HG03439 (cell line): ENCODE measurements at regions not wholly inside any gene's neighbourhood (a gene's known extent, or its start where the extent isn't known, plus 50 kb on each side); places are given as distances from the start of the nearest gene placed in this dataset.
"Not testable (repeated sequence)": the region's sequence is repeated elsewhere in the genome, so short reads cannot be mapped to it uniquely, and the experiment has no call there.

Experiments used
- ATAC-seq: cut with Tn5 transposase; IDR thresholded peaks from one replicate; pipeline ENCODE4 v1.9.1; 2021; ENCODE audit warnings: mild to moderate bottlenecking, moderate library complexity; ENCODE audit not compliant: unreplicated experiment

DNA sequence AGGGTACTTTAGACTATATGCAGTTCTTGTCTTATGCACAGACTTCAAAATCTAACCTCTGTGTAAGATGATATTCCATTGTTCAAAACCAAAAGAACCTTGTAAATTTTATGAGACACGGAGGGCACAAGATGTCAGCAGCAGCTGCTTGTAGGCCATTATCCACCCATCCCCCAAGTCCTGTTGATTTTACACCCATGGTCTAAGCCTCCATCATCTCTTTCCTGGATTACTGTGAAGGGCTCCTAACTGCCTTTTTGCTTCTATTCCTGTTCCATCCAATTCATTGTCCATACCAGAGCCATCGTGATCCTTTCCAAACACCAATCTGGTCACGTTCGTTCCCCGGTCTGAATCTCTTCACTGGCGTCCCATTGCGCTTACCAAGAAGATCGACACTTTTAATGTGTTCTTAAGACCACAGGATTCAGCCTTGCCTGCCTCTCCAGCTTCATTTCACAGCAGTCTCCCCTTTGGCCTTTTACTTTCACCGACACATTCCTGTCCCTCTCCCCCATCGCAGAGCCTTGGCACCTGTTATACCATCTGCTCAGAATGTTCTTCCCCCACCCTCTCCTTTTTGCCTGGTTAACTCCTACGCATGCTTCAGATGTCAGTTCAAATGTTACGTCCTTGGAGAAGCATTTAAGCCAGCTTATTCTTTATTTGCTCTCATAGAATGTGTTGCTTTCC lies 107.3 kb upstream of the POU3F1 start:
- no peak for ATAC-seq

DNA sequence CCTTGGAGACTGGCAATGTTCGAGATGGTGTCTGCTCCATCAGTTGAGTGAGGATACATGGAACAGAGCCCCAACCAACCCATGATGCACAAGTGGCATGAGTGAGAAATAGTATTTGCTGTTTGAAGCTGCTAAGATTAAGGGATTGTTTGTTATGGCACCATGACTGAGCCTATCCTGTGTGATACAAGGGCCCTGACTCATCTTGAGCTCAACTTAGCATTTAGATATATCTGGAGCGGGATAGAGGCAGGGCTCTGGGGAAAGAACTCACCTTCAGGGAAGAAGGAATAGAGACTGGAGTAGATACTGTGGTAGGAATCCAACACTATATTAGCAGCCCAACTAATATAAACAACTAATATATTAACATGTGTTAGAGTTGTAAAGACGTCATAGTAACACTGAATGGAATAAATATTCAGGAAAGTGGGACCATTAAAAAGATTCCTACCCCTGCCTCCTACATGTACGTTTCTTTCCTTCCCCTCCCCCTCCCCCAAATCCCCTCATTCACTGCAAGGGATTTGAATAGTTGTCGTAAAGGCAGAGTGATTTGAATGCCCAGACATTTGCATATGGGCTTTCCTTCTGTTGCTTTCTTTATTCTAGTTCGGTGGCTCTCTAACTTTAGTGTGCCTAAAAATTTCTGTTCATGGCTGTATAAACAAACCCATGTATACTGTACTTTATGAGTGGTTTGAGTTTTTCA lies 106.6 kb upstream of the POU3F1 start:
- ATAC-seq: no peak

DNA sequence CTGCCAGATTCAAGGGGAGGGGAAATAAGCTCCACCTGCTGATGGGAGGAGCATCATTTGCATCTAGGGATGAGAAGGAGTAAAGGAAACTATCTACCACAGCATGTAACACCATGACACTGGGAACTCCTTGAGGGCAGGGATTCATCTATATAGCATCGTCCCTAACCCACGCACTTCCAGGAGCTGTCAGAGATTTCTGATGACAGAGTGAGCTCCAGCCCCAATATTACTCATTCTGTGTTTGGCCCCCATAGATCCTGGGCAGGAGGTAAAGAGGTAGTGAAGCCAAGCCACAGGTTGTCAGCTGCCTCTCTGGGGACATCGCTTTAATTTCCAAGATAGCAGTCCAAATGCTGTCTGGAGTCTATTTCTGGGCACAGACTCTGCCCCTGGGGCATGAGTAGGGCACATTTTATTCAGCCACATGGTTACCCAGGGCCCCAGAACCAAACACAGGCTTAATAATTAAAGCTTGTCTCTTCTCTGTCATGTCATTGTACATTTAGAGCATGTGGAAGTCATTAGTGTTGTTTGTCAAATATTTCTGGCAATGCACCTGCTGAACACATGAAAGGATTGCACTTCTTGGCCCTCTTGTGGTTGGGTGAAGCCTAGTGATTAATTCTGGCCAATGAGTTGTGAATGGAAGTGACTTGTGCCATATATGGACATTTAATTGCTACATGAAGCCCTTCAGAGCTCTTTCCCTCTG lies 105.9 kb upstream of the POU3F1 start:
- no peak for ATAC-seq

DNA sequence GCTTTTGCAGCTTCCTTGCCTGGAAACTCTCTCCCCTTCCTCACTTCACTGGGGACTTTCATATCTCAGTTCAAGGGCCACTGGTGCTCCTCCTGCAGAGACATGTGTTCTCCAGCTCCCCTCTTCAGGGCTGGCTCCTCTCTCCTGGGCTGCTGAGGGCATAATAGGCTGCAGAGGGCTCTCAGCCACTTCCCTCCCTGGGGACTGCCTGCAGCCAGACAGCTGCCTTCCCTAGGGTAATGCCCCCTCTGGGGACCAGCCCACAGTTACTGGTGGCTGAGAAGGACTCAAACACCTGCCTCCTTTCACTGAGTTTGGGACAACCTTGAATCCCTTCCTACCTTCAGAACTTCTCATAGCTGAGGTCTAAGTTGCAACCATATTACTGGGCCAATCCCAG lies 104.8 kb upstream of the POU3F1 start:
- no peak for ATAC-seq

DNA sequence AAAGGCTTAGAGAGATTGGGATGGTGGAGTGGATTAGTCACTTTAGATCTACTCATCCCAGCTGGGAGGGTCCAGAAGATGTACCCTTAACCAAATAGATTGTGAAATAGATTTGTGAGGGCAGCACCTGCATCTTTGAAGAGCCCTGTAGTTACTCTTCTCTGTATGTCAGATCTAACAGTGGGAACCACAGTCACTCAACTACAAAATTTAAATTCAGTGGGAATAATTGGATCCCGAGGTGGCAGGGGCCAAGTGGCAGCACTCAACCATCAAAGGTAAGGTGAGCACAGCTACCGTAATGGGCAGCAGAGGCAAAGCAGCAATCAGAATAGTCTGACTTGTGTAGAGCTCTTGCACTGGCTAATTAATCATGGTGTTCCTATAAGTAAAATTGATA lies 99.5 kb upstream of the POU3F1 start:
- not testable (repeated sequence) for ATAC-seq

DNA sequence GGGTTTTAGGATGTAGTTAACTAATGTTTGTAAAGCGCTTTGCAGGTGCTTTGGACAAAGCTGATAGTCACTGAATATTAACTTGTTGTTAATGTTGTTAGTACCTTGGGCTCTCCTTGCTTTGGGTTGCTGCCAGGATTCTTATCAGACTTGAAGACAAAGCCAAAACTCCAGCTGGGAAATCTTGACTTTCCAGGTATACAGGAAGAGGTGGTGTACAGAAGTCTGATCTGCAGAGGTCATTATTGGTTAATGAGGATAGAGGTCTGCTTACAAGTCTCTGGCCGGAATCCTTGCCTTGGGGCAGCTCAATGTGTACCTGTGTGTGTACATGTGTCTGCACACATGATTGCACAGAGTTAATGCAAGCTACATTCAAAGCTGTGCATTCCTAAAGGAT lies 96.0 kb upstream of the POU3F1 start:
- ATAC-seq: no peak

DNA sequence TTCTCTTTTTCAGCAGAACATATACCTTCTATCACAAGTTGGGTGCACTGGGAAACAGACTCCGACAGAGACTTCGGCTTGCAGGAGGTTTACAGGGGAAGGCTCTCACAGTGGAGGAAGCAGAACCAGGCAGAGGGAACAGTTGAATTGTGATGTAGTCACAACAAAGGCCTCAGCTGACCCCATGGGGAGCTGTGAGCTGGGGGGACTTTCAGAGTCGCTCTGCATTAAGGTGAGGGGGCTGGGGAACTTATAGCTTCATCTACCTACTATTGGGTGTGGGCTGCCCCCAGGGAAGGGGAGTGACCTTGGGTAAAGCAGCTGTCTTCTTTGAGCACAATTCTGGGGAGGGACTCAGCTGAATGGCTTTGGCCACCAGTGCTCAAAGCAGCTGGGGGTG lies 94.9 kb upstream of the POU3F1 start:
- ATAC-seq: no peak

DNA sequence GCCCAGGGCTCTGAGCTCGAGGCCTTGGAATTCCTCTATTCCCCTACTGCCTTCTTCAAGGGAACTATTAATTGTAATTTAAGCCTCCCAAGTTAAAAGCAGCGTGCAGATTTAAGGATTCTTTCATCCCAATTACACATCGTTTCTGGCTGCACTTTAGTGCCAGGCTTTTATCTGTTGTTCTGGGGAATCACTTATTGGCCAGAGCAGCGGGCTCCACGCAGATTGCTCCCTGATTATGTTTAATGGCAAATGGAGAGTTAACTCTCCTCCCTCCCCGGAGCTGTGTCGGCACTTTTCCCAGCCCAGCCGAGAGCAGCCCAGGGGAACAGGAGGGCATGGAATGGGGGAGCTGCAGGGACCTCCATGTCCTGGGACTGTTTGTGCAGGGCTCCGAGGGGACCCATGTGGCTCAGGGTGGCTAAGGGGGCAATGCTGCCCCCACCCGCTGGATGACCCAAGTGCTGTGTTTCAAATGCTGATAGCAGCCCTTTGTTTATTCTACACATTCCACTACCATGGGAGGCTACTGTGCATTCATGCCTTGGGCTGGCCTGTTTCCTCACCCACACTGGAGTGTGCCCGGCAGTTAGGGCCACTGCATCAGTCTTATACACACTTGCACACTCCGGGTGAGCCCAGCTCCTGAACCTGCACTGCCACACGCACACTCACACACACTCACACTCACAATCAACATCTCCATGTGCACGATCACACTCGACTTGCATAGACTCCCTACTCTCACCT lies 93.3 kb upstream of the POU3F1 start:
- no peak for ATAC-seq

DNA sequence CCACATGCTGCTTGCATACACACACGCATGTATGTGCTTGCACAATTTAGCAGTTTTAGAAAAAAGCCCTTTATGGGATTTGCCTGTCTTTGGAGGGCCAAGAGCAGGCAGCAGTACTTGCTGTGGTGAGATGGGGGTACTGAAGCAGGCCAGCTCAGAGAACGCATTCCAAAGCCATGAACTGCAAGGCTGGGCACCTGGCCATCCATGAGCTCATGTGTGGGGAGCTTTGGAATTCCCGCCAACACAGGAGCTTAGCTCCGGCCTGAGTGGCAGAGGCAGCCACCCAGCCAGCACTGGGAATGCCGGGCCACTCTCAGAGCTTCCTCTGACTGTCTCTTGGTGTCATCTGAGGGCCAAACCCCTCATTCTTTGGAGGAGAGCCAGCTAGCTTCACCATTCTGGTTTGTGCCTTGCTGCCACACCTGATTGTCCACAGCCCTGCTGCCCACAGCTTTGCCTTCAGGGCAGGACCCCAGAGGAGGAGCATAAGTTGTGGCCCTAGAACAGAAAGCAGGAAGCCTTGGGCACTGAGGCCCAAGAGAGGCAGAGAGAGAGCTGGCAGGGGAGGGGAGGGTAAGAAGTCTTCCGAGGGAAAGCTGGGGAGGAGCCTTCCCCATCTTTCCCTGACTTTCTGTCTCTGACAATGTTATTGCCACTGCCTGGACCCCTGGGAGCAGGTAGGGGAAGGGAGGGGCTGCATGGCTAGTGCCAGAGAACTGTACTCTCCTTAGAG lies 92.1 kb upstream of the POU3F1 start:
- no peak for ATAC-seq

DNA sequence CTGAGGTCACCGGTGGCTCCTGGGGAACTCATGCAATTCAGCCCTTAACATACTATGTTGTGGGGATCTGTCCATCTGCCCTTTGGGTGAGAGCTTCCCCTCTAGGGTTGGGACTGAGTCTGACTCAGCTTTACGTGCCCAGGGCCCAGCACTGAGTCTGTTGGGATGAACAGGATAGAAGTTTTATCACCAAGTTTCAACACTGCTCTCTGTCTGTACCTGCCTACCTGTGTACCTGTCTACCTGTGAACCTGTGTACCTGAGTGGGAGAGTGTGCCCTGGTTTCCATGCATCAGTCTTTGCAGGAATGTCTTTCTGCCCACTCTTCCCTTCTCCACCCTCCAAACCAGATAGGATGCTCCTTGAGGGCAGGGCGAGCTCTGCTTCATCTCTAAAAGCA lies 90.6 kb upstream of the POU3F1 start:
- no peak for ATAC-seq

DNA sequence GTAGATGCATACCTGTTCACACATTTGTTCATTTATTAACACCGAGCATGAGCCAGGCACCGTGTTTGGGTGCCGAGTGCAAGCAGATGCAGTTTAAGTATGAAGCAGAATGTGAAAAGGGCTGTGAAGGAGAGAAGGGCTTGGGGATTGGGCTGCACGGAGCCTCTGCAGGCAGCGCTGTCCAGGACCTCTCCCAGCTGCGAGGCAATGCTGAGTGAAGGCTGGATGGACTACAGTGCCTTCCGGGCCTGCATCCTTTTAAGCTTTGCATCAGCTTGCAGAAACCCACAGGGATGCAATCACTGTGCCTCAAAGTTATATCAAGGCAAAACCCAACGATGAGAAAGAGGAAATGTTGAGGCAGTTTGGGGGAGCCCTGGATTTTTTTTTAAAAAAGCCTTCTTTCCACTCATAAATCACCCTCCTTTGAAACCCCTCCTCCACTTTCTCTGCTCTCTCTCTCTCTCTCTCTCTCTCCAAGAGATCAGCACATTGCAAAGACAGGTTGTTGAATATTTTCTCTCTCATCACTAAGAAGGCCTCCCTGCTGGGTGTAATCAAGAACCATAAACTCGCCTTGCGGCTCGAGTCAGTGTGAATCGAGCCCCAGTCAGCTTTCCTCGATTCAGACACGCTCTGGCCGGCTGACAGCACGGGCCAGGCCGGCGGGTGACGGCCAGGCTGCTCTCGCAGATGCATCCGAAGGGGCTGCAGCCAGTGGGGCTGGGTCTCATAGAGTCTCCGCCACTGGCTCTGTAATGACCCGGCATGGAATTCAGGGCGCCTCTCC lies 89.2 kb upstream of the POU3F1 start:
- ATAC-seq: no peak

DNA sequence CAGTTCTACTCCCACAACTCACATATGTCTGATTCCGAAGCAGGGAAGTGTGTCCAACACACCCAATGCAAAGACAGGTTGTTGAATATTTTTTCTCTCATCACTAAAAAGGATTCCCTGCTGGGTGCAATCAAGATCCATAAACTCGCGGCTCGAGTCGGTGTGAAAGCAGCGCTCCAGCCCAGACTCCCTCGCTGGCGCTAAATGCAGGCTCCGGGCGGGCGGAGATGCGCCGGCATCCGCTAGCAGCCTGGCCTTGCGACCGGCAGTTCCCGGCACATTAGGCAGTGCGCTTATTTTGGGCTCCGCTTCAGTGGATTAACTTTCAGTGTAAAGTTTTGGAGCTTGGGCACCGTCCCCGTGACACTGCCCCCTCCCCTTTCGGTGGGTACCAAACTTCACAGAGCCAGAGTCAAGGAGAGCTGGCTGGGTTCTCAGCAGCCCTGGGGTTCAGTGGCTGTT lies 87.7 kb upstream of the POU3F1 start:
- ATAC-seq: no peak

DNA sequence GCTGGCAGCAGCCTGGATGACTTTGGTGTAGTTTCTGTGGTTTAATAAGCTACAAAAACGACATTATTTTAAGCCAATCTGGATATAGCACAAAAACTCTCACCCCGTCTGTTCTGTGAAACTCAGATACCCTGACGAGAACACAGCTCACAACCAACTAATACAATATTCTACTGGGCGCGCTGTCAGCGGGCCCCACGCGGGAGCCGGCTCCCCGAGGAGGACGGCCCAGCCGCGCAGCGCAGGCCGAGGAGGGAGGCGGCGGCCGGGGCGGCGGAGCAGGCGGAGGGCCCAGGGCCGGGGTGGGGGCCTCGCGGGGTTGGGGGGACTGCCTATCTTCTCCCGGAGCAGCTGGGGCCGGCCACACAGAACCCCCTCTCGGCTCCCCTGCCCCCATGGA lies 87.2 kb upstream of the POU3F1 start:
- ATAC-seq: no peak

DNA sequence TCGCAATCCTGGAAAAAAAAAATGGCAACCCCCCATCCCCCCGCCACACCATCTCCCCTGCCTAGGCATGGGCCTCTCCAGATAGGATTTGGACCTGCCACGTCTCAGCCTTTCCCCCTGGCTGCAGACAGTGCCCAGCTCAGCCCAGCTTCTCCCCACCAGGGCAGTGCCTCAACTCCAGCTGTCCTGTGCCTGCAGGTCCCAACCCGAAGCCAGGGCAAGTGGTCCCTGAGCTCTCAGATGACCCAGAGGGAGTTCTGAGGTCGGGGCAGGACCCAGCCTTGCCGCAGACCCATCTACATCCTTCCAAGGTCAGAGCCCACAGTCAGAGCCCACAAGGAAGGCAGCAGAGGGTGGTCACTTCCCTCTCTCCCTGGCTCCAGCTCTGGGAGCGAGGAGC lies 86.7 kb upstream of the POU3F1 start:
- no peak for ATAC-seq

DNA sequence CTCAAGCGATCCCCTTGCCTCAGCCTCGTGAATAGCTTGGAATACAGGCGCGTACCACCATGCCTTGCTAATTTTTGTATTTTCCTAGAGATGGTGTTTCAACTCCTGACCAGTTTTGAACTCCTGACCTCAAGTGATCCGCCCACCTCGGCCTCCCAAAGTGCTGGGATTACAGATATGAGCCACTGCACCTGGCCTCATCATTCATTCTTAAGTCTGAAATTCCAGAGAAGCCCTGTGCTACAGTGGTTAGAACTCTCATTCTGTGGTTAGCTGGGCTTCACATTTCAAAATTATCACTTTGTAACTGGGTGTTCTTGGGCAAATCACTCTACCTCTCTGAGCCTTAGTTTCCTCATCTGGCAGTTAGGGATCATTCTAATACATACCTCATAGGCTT lies 86.1 kb upstream of the POU3F1 start:
- no peak for ATAC-seq

DNA sequence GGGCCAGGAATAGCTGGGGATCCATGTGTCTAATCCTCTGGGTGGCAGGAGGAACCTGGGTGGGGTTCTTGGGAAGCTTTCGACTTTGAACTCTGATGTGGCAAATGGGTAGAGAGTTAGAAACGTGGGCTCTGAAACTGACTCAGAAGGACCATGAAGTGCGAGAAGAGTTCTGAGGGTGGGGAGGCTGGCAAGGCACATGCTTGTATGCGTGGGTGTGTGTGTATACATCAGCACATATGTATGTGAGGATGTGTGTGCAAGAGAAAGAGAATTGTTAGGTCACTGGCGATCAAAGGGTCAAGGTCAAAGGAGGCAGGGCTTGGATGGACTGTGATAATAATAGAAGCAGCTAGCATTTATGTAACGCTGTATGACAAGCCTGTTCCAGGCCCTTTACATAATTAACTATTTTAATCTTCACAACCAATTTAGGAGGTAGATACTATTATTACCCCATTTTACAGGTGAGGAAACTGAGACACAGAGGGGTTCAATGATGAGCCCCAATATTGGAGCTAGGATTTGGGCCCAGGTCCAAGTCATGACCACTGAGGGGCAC lies 84.5 kb upstream of the POU3F1 start:
- ATAC-seq: no peak

DNA sequence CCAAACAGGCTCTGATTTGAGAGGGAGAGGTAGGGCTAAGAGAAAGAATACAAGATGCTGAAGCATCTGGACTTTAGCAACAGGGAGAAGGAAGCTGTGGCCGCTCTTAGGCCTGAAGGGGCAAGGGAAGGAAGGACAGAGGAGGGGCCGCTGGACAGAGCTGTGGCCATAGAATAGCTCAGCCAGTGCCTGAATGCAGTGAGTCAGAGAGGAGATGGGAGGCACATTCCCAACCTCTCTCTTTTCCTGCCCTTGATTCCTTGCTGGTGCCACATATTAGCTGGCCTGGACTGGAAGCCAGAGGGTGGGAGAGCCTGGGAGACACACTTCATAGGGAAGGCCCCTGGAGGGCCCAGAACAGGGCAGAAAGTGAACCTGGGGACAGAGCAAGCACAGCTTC lies 83.4 kb upstream of the POU3F1 start:
- no peak for ATAC-seq

DNA sequence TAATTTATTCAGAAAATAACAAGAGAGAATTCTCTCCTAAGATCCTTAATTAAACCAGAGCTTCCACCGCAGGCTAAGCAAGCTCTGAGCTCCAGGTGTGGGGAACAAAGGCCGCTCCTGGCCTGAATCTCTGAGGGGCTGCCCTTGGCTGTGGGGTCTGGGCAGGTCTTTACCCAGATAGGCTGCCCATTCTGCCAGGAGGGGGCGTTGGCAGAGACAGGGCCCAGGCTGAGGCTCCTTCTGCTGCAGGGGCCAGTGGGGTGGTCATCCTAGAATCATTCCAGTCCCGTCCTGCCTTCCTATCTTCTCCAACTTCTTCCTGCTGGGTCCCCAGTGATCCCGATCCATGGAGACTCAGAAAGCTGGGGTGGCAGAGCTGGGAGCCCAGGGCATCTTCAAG lies 82.9 kb upstream of the POU3F1 start:
- no peak for ATAC-seq

DNA sequence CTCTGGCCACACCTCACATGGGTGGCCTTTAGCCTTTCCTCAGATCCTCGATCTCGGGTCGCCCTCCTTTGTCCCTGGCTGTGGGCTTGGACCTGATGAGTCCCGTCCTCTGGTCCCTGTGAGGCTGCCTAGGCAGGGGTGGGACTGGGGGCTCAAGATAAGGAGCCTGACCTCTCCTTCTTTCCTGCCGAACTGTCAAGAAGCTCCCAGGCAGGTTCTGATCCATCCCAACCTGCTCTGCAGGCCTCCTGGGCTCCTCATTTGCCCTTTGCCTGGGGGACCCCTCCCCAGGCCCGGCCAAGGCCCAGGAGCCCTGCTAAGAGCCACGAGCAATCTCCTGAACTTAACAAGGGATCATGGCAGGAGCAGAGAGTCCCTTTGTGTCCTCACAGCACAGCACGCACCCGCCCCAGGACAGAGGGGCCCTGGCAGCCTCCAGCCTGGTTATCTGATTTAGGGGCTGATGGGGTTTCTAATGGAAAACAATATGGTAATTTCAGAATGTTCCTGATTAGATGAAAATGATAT lies 82.4 kb upstream of the POU3F1 start:
- no peak for ATAC-seq
